NCI-H510A (cell line): ENCODE measurements at regions not wholly inside any gene's neighbourhood (a gene's known extent, or its start where the extent isn't known, plus 50 kb on each side); places are given as distances from the start of the nearest gene placed in this dataset.

ENCODE experiments used
- DNase-seq: peaks from one replicate; lab custom pipeline; 2025; lab: John Stamatoyannopoulos, UW

- peak; percentile 79 for DNase-seq
Measured at GRCh38 chr2:2848621-2849333, 517.7 kb upstream of the MYT1L start.

GRCh38 chr2:2848198-2848597 is 517.1 kb upstream of the MYT1L start:
- no peak for DNase-seq

GRCh38 chr2:2847209-2847676 is 516.2 kb upstream of the MYT1L start:
- DNase-seq: no peak

- peak; percentile 94 for DNase-seq
Measured at GRCh38 chr2:2846332-2847208, 515.5 kb upstream of the MYT1L start.

- DNase-seq: no peak
Measured at GRCh38 chr2:2845806-2846315, 514.8 kb upstream of the MYT1L start.

- DNase-seq: no peak
Measured at GRCh38 chr2:2845267-2845666, 514.2 kb upstream of the MYT1L start.

- no peak for DNase-seq
Measured at GRCh38 chr2:2843969-2844548, 513.0 kb upstream of the MYT1L start.

GRCh38 chr2:2842466-2842865 is 511.4 kb upstream of the MYT1L start:
- no peak for DNase-seq

- no peak for DNase-seq
Measured at GRCh38 chr2:2840681-2841300, 509.7 kb upstream of the MYT1L start.

- no peak for DNase-seq
Measured at GRCh38 chr2:2839782-2840531, 508.9 kb upstream of the MYT1L start.

GRCh38 chr2:2839393-2839781 is 508.3 kb upstream of the MYT1L start:
- no peak for DNase-seq

- DNase-seq: no peak
Measured at GRCh38 chr2:2838548-2838845, 507.4 kb upstream of the MYT1L start.

GRCh38 chr2:2837746-2838547 is 506.9 kb upstream of the MYT1L start:
- no peak for DNase-seq

GRCh38 chr2:2836343-2837070 is 505.4 kb upstream of the MYT1L start:
- DNase-seq: no peak

GRCh38 chr2:2834516-2835254 is 503.6 kb upstream of the MYT1L start:
- no peak for DNase-seq

- no peak for DNase-seq
Measured at GRCh38 chr2:2834105-2834504, 503.0 kb upstream of the MYT1L start.

GRCh38 chr2:2832657-2833056 is 501.6 kb upstream of the MYT1L start:
- DNase-seq: no peak

GRCh38 chr2:2831633-2832032 is 500.6 kb upstream of the MYT1L start:
- DNase-seq: no peak

- DNase-seq: no peak
Measured at GRCh38 chr2:2830576-2830975, 499.5 kb upstream of the MYT1L start.
